H1 (cell line): ENCODE measurements at regions not wholly inside any gene's neighbourhood (a gene's known extent, or its start where the extent isn't known, plus 50 kb on each side); places are given as distances from the start of the nearest gene placed in this dataset.

ENCODE experiments used
- CTCF ChIP-seq, 3 experiments: IDR thresholded peaks; 1 replicate in 2 of 3; 2 replicates in 1 of 3; pipeline versions ENCODE4 v1.5.1 to v1.6.1; 2011; ENCODE audit warnings: low read length in 3 of 3, mild to moderate bottlenecking in 3 of 3, inconsistent platforms in 2 of 3, low read depth in 1 of 3, moderate library complexity in 1 of 3; ENCODE audit not compliant: insufficient read depth in 1 of 3; ENCODE audit errors: control extremely low read depth in 1 of 3
- USF2 ChIP-seq: IDR thresholded peaks from 2 replicates; pipeline ENCODE4 v1.6.1; 2011; ENCODE audit warnings: low read length, improper control_type of control experiment

- TF ChIP-seq USF2 = no peak
- no peak for TF ChIP-seq CTCF (IDR thresholded peaks at IDR 0.05; ENCODE audit: control extremely low read depth in 1 of 3, insufficient read depth in 1 of 3, low read depth in 1 of 3, low read length in 3 of 3)
Observed at GRCh38 chr12:88253371-88253978, 111.4 kb downstream of the TMTC3 start (continued).
